ENCODE measurements at regions not wholly inside any gene's neighbourhood (a gene's known extent, or its start where the extent isn't known, plus 50 kb on each side); places are given as distances from the start of the nearest gene placed in this dataset.

GRCh38 chr18:70666936-70667335 is 378.1 kb downstream of the SOCS6 start:
- TF ChIP-seq POLR2A (IDR thresholded peaks at IDR 0.05) (no peak), CTCF (IDR thresholded peaks at IDR 0.05) (no peak)

Data from tibial nerve (tissue), 3 donors.